ENCODE measurements at regions not wholly inside any gene's neighbourhood (a gene's known extent, or its start where the extent isn't known, plus 50 kb on each side); places are given as distances from the start of the nearest gene placed in this dataset.

DNA sequence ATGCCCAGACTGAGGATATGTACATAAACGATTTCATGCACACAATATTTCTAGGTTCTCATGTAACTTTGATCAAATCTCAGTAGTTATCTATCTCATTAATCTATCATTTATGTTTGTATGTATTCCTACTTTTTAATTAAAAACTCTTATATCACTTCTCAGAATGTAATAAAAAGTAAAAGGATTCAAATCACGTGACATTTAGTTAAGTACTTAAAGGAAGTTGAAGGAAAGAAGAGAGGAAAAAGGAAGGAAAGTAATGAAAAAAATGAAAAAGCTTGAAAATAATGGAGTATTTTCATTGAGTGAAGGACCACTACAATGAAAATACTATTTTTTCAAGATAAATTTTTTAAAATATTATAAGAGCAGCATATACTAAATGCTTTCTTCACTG is 535.3 kb downstream of the PRDM9 start:
- WGBS, 2 experiments (ENCODE audit: insufficient coverage in 1 of 2, insufficient read length in 1 of 2): 94 to 100% methylated on average over 1 to 2 of the region's 2 CpGs
- no peak overlapping the region for H3K27ac Mint-ChIP-seq

DNA sequence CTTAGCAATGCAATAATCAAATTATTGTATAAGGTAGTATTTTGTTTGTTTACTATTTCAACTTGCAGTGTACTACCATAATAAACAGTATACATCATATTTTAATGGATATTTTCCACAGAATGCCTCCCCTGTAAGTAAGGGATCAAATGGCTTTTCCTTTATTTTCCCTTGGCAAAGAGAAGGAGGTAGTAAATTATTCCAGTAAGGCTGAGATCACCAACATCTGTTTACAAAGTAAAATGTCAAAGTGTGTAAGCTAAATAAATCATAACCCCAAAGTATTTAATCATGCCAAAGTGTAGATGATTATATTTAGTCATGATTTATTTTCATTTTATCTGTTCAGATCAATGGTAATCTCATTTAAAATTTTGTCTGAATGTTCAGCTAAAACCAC is 537.6 kb downstream of the PRDM9 start:
- no peak overlapping the region for H3K4me3 ChIP-seq (ENCODE audit: low read length)
- Mint-ChIP-seq H3K27me3 (ENCODE audit: insufficient read depth) (no peaks in the 10 kb centered on the region), H3K36me3 (ENCODE audit: low read depth) (no peaks in the 10 kb centered on the region), H3K4me3 (no peak overlapping the region), H3K27ac (no peak overlapping the region), H3K9me3 (no peaks in the 10 kb centered on the region), H3K4me1 (no peaks in the 10 kb centered on the region)
- TF ChIP-seq, protein P1, sequence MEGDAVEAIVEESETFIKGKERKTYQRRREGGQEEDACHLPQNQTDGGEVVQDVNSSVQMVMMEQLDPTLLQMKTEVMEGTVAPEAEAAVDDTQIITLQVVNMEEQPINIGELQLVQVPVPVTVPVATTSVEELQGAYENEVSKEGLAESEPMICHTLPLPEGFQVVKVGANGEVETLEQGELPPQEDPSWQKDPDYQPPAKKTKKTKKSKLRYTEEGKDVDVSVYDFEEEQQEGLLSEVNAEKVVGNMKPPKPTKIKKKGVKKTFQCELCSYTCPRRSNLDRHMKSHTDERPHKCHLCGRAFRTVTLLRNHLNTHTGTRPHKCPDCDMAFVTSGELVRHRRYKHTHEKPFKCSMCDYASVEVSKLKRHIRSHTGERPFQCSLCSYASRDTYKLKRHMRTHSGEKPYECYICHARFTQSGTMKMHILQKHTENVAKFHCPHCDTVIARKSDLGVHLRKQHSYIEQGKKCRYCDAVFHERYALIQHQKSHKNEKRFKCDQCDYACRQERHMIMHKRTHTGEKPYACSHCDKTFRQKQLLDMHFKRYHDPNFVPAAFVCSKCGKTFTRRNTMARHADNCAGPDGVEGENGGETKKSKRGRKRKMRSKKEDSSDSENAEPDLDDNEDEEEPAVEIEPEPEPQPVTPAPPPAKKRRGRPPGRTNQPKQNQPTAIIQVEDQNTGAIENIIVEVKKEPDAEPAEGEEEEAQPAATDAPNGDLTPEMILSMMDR (conservative IDR thresholded peaks at IDR 0.05): no peak
- no peaks in the 10 kb centered on the region for H3K4me1 ChIP-seq (ENCODE audit: control insufficient read depth, insufficient read depth, low read length)
- DNase-seq: no peak
- H3K27me3 ChIP-seq (ENCODE audit: control insufficient read depth, insufficient read depth, low read length, poor library complexity, severe bottlenecking): no peaks in the 10 kb centered on the region
- H3K27ac ChIP-seq (ENCODE audit: low read depth, low read length): no peak overlapping the region
- H3K36me3 ChIP-seq (ENCODE audit: control insufficient read depth, insufficient read depth, low read length): no peaks in the 10 kb centered on the region
- H3K9ac ChIP-seq (ENCODE audit: extremely low read depth, low read length, poor library complexity, severe bottlenecking): no peak overlapping the region
- no peaks in the 10 kb centered on the region for H3K9me3 ChIP-seq (ENCODE audit: control insufficient read depth, low read length)

More for the DNA sequence above, 535.3 kb downstream of the PRDM9 start:
- no peak for DNase-seq
- no peaks in the 10 kb centered on the region for H3K4me1 Mint-ChIP-seq
- Histone ChIP-seq H3K4me1 (ENCODE audit: control insufficient read depth, insufficient read depth, low read length) (no peaks in the 10 kb centered on the region), H3K4me3 (ENCODE audit: low read length) (no peak overlapping the region), H3K36me3 (ENCODE audit: control insufficient read depth, insufficient read depth, low read length) (no peaks in the 10 kb centered on the region), H3K9me3 (ENCODE audit: control insufficient read depth, low read length) (no peaks in the 10 kb centered on the region), H3K9ac (ENCODE audit: extremely low read depth, low read length, poor library complexity, severe bottlenecking) (no peak overlapping the region), H3K27ac (ENCODE audit: low read depth, low read length) (no peak overlapping the region), H3K27me3 (ENCODE audit: control insufficient read depth, insufficient read depth, low read length, poor library complexity, severe bottlenecking) (no peaks in the 10 kb centered on the region)
- H3K4me3 Mint-ChIP-seq: no peak overlapping the region
- TF ChIP-seq, protein P1 (conservative IDR thresholded peaks at IDR 0.05): no peak
- H3K9me3 Mint-ChIP-seq: peaks cover 4% of the 10 kb centered on the region
- H3K36me3 Mint-ChIP-seq (ENCODE audit: low read depth): no peaks in the 10 kb centered on the region
- no peaks in the 10 kb centered on the region for H3K27me3 Mint-ChIP-seq (ENCODE audit: insufficient read depth)

DNA sequence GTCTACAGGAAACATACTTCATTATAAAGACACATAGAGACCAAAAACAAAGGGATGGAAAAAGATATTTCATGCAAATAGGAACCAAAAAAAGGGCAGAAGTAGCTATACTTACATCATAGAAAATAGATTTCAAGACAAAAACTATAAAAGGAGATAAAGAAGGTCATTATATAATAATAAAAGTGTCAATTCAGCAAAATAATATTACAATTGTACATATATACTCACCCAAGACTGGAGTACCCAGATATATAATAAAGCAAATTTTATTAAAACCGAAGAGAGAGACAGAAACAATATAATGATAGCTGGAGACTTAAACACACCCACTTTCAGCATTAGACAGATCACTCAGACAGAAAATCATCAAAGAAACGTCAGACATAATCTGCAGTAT is 546.3 kb downstream of the PRDM9 start:
- no peak overlapping the region for H3K4me3 Mint-ChIP-seq
- no peaks in the 10 kb centered on the region for H3K9me3 Mint-ChIP-seq
- WGBS, 2 experiments (ENCODE audit: insufficient coverage in 1 of 2, insufficient read length in 1 of 2): 95% methylated on average over 2 of the region's 2 CpGs; no CpG with 5 or more reads in 1 of the 2 experiments
- no peaks in the 10 kb centered on the region for H3K36me3 Mint-ChIP-seq (ENCODE audit: low read depth)
- Histone ChIP-seq H3K27ac (ENCODE audit: low read depth, low read length) (no peak overlapping the region), H3K4me3 (ENCODE audit: low read length) (no peak overlapping the region), H3K4me1 (ENCODE audit: control insufficient read depth, insufficient read depth, low read length) (no peaks in the 10 kb centered on the region), H3K36me3 (ENCODE audit: control insufficient read depth, insufficient read depth, low read length) (no peaks in the 10 kb centered on the region), H3K9me3 (ENCODE audit: control insufficient read depth, low read length) (no peaks in the 10 kb centered on the region), H3K9ac (ENCODE audit: extremely low read depth, low read length, poor library complexity, severe bottlenecking) (no peak overlapping the region), H3K27me3 (ENCODE audit: control insufficient read depth, insufficient read depth, low read length, poor library complexity, severe bottlenecking) (no peaks in the 10 kb centered on the region)
- H3K27me3 Mint-ChIP-seq (ENCODE audit: insufficient read depth): peaks cover 5% of the 10 kb centered on the region
- DNase-seq: no peak
- peaks cover 3% of the 10 kb centered on the region for H3K4me1 Mint-ChIP-seq
- TF ChIP-seq, protein P1 (conservative IDR thresholded peaks at IDR 0.05): no peak
- H3K27ac Mint-ChIP-seq: no peak overlapping the region

All from endodermal cell (in vitro differentiated cells).